GM12872 (cell line): ENCODE measurements at regions not wholly inside any gene's neighbourhood (a gene's known extent, or its start where the extent isn't known, plus 50 kb on each side); places are given as distances from the start of the nearest gene placed in this dataset.

Experiments
- CTCF ChIP-seq: IDR thresholded peaks from 3 replicates; pipeline ENCODE4 v1.5.1; 2011; ENCODE audit warnings: low read depth, mild to moderate bottlenecking, low read length, moderate library complexity; ENCODE audit not compliant: insufficient read depth

- TF ChIP-seq CTCF = no peak
These were observed 465.0 kb downstream of the ZEB2 start for GRCh38 chr2:144054911-144055310.

- no peak for TF ChIP-seq CTCF
These were observed 467.8 kb downstream of the ZEB2 start for GRCh38 chr2:144052083-144052482.

DNA sequence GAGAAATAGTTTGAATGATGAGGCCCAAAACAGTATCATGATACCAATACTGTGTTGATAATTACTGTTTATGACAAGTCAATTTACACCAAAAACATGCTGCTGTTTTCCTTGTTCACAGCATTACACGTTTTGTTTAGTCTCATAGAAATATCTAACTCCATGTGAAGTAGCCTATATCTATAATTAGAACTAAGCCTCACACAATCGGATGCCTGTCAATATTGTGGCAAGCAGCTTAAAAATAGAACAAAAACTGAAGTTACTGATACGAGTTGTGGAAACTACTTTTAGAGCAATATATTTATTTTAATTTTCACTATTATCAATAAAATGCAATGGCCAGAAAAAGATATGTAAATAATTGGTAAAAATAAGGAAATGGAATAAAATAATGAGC is 470.8 kb downstream of the ZEB2 start:
- TF ChIP-seq CTCF = no peak

- no peak for TF ChIP-seq CTCF
These were observed 471.3 kb downstream of the ZEB2 start for GRCh38 chr2:144048631-144049060.

GRCh38 chr2:144042751-144043150 is 477.2 kb downstream of the ZEB2 start:
- TF ChIP-seq CTCF = no peak

- no peak for TF ChIP-seq CTCF
These were observed 478.3 kb downstream of the ZEB2 start for GRCh38 chr2:144041612-144042011.

DNA sequence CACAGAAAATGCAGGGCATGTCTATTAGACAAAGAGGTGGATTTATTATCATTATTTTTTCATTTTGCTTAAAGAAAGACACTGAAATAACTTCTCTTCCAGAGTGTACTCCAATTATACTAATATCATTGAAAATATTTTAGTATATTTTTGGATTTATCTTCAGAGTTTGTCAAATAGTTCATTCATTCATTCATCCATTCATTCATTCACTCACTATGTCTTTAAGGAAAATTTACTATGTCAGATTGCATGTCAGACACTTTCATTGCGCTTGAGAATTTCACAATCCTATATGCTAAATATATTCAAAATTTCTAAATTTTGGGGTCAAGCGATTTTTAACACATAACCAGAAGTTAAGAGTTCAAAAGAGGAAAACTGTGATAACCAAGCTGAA is 479.1 kb downstream of the ZEB2 start:
- TF ChIP-seq CTCF = no peak

- TF ChIP-seq CTCF = no peak
These were observed 487.4 kb downstream of the ZEB2 start for GRCh38 chr2:144032566-144032965.
